ENCODE measurements at regions not wholly inside any gene's neighbourhood (a gene's known extent, or its start where the extent isn't known, plus 50 kb on each side); places are given as distances from the start of the nearest gene placed in this dataset.
A peak's percentile ranks its signal among the peaks of the same experiment; 100 is the strongest.

GRCh38 chr16:65510850-65511249, 389.0 kb upstream of the CDH11 start:
- 0 out of 2 replicates have a peak, but pooled peaks cover 13% of the 10 kb centered on the region for H3K9me3 ChIP-seq (ENCODE audit: low read length)
- H3K4me2 ChIP-seq (ENCODE audit: low read depth, low read length), result no peak overlapping the region
- H4K20me1 ChIP-seq (ENCODE audit: insufficient read depth, low read length), result no peaks in the 10 kb centered on the region
- H3K36me3 ChIP-seq (replicated peaks in 1 of 2; ENCODE audit: control insufficient read depth in 1 of 2, insufficient read depth in 2 of 2, low read length in 2 of 2), result no peaks in the 10 kb centered on the region
- TF ChIP-seq RFX3 (CRISPR knock-in tag; IDR thresholded peaks at IDR 0.05) (no peak), PHF21A (CRISPR knock-in tag; IDR thresholded peaks at IDR 0.05) (no peak)
- DNase-seq (ENCODE audit: low spot score) (peak; percentile 29), FAIRE-seq (no peak), ATAC-seq (no peak)
- no peaks in the 10 kb centered on the region for H3K27me3 ChIP-seq (ENCODE audit: control insufficient read depth in 1 of 2, insufficient read depth in 2 of 2, low read length in 2 of 2)
- no peak overlapping the region for H3K4me3 ChIP-seq (replicated peaks in 1 of 3; ENCODE audit: insufficient read depth in 1 of 3, low read depth in 2 of 3, low read length in 3 of 3)
- in situ Hi-C loops (cut with HindIII; ENCODE audit: extremely low pct_ligation_motif_present, low pct_unique_long_range_greater_than_20kb) (no loop called here), intact Hi-C loops (cut with micrococcal nuclease; ENCODE audit: unreplicated experiment) (no loop called here)
- no peak overlapping the region for H3K9ac ChIP-seq (ENCODE audit: insufficient read depth, low read depth, low read length)
- H3K27ac ChIP-seq (ENCODE audit: extremely low read length, insufficient read depth, low read length), result no peak overlapping the region
- no TSS peak for BruUV-seq (replicated peaks)
- H2AFZ ChIP-seq (ENCODE audit: low read length), result no peak overlapping the region
- H3K79me2 ChIP-seq (ENCODE audit: insufficient read depth, low read length), result no peaks in the 10 kb centered on the region
- H3K4me1 ChIP-seq (ENCODE audit: insufficient read depth, low read length), result no peaks in the 10 kb centered on the region
- ChIA-PET CTCF (ENCODE audit: low intra/inter-chr PET ratio, low total read pairs) (no interaction called here), POLR2A (no interaction called here)
- 0% methylated on average over 7 of the region's 7 CpGs for WGBS (ENCODE audit: low lambda C conversion rate)

DNA sequence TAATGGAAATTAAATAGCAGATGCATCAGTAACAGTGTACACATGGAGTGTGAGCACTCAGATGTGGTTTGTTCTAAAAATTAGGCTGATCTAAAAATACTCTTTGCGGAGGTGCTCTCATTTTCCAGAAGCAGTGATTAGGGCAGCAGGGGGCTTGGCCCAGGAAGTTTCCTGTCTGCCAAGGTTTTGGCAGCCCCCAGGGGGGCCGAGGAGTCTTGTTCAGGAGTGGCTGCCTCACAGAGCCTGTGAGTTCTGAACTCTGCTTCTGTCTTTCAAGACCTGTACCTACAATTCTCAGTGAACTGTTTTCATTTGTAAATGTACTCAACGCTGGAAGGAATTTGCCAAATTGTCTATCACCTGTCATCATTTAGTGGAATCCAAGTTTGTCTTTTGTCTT, 388.4 kb upstream of the CDH11 start:
- H3K4me3 ChIP-seq (replicated peaks in 1 of 3; ENCODE audit: insufficient read depth in 1 of 3, low read depth in 2 of 3, low read length in 3 of 3), result no peak overlapping the region
- H3K27ac ChIP-seq (ENCODE audit: extremely low read length, insufficient read depth, low read length), result no peak overlapping the region
- ChIA-PET POLR2A (no interaction called here), CTCF (ENCODE audit: low intra/inter-chr PET ratio, low total read pairs) (no interaction called here)
- H3K9me3 ChIP-seq (ENCODE audit: low read length), result 0 out of 2 replicates have a peak, but pooled peaks cover 10% of the 10 kb centered on the region
- ATAC-seq (no peak), DNase-seq (ENCODE audit: low spot score) (no peak), FAIRE-seq (no peak)
- H3K79me2 ChIP-seq (ENCODE audit: insufficient read depth, low read length), result no peaks in the 10 kb centered on the region
- no peak overlapping the region for H2AFZ ChIP-seq (ENCODE audit: low read length)
- H3K9ac ChIP-seq (ENCODE audit: insufficient read depth, low read depth, low read length), result no peak overlapping the region
- intact Hi-C loops (cut with micrococcal nuclease; ENCODE audit: unreplicated experiment), result no loop called here
- H3K4me1 ChIP-seq (ENCODE audit: insufficient read depth, low read length), result no peaks in the 10 kb centered on the region
- WGBS (ENCODE audit: low lambda C conversion rate), result 35% methylated on average over 3 of the region's 3 CpGs
- H4K20me1 ChIP-seq (ENCODE audit: insufficient read depth, low read length), result no peaks in the 10 kb centered on the region
- no TSS peak for BruUV-seq (replicated peaks)
- no peaks in the 10 kb centered on the region for H3K36me3 ChIP-seq (replicated peaks in 1 of 2; ENCODE audit: control insufficient read depth in 1 of 2, insufficient read depth in 2 of 2, low read length in 2 of 2)
- in situ Hi-C loops (cut with HindIII; ENCODE audit: extremely low pct_ligation_motif_present, low pct_unique_long_range_greater_than_20kb), result no loop called here
- TF ChIP-seq TRIM24 (CRISPR knock-in tag; IDR thresholded peaks at IDR 0.05), result no peak
- no peak for TF ChIP-seq SMAD1 (CRISPR knock-in tag; IDR thresholded peaks at IDR 0.05; ENCODE audit: borderline replicate concordance, low read depth)
- no peak for TF ChIP-seq ZZZ3 (CRISPR knock-in tag; IDR thresholded peaks at IDR 0.05; ENCODE audit: borderline replicate concordance)
- no peak for TF ChIP-seq CENPT (CRISPR knock-in tag; IDR thresholded peaks at IDR 0.05; ENCODE audit: low read depth)
- TF ChIP-seq ZNF672 (CRISPR knock-in tag; IDR thresholded peaks at IDR 0.05), result no peak
- TF ChIP-seq PBX2 (CRISPR knock-in tag; IDR thresholded peaks at IDR 0.05), result no peak
- no peak for TF ChIP-seq ATF1 (CRISPR knock-in tag; IDR thresholded peaks at IDR 0.05)
- TF ChIP-seq JARID2 (CRISPR knock-in tag; IDR thresholded peaks at IDR 0.05; ENCODE audit: insufficient replicate concordance), result no peak
- no peak for TF ChIP-seq CENPX (CRISPR knock-in tag; IDR thresholded peaks at IDR 0.05)
- no peak for TF ChIP-seq ZMAT3 (CRISPR knock-in tag; conservative IDR thresholded peaks at IDR 0.05)
- no peak for TF ChIP-seq TCF7 (IDR thresholded peaks at IDR 0.05; ENCODE audit: low read depth)
- no peak for TF ChIP-seq ZNF468 (CRISPR knock-in tag; IDR thresholded peaks at IDR 0.05)
- no peaks in the 10 kb centered on the region for H3K27me3 ChIP-seq (ENCODE audit: control insufficient read depth in 1 of 2, insufficient read depth in 2 of 2, low read length in 2 of 2)
- no peak overlapping the region for H3K4me2 ChIP-seq (ENCODE audit: low read depth, low read length)
